Inferior parietal cortex (tissue), 1 donor: ENCODE measurements at regions not wholly inside any gene's neighbourhood (a gene's known extent, or its start where the extent isn't known, plus 50 kb on each side); places are given as distances from the start of the nearest gene placed in this dataset.

Experiments used
- DNase-seq: peaks from one replicate; pipeline ENCODE4 v3.0.0-alpha.2; 2016; ENCODE audit errors: extremely low spot score

- DNase-seq: no peak
These were observed 140.8 kb downstream of the SNX19 start for GRCh38 chr11:130775306-130776060.

- DNase-seq: no peak
These were observed 140.2 kb downstream of the SNX19 start for GRCh38 chr11:130776061-130776419.

- no peak for DNase-seq
These were observed 138.3 kb downstream of the SNX19 start for GRCh38 chr11:130778026-130778425.

GRCh38 chr11:130778705-130779104, 137.6 kb downstream of the SNX19 start:
- DNase-seq: no peak

GRCh38 chr11:130779267-130779666, 137.0 kb downstream of the SNX19 start:
- no peak for DNase-seq

GRCh38 chr11:130779943-130780342, 136.3 kb downstream of the SNX19 start:
- no peak for DNase-seq

- no peak for DNase-seq
These were observed 135.8 kb downstream of the SNX19 start for GRCh38 chr11:130780437-130780836.

GRCh38 chr11:130781931-130782330, 134.3 kb downstream of the SNX19 start:
- no peak for DNase-seq

GRCh38 chr11:130782361-130783222, 133.7 kb downstream of the SNX19 start:
- no peak for DNase-seq

- no peak for DNase-seq
These were observed 133.0 kb downstream of the SNX19 start for GRCh38 chr11:130783323-130783722.

GRCh38 chr11:130785380-130786116, 130.7 kb downstream of the SNX19 start:
- DNase-seq: no peak

GRCh38 chr11:130786586-130786985, 129.7 kb downstream of the SNX19 start:
- DNase-seq: no peak

- DNase-seq: no peak
These were observed 129.1 kb downstream of the SNX19 start for GRCh38 chr11:130787092-130787616.

- DNase-seq: no peak
These were observed 128.2 kb downstream of the SNX19 start for GRCh38 chr11:130787973-130788570.

GRCh38 chr11:130789056-130789640, 127.1 kb downstream of the SNX19 start:
- DNase-seq: no peak

GRCh38 chr11:130790689-130791088, 125.6 kb downstream of the SNX19 start:
- no peak for DNase-seq

GRCh38 chr11:130792772-130793171, 123.5 kb downstream of the SNX19 start:
- no peak for DNase-seq

GRCh38 chr11:130796828-130797227, 119.5 kb downstream of the SNX19 start:
- no peak for DNase-seq

GRCh38 chr11:130798280-130798679, 118.0 kb downstream of the SNX19 start:
- DNase-seq: no peak

- DNase-seq: no peak
These were observed 117.5 kb downstream of the SNX19 start for GRCh38 chr11:130798801-130799200.
